A549 (cell line): ENCODE measurements at regions not wholly inside any gene's neighbourhood (a gene's known extent, or its start where the extent isn't known, plus 50 kb on each side); places are given as distances from the start of the nearest gene placed in this dataset.

Source experiments
- CTCF ChIP-seq: fragments of >200 bp; sonication (Bioruptor Twin); formaldehyde crosslinking; IDR thresholded peaks from 3 replicates; pipeline ENCODE4 v1.5.1; 2016
- ELK1 ChIP-seq: fragments of 150-350 bp; IDR thresholded peaks from 2 replicates; pipeline ENCODE4 v1.6.1; 2014; ENCODE audit warnings: low read depth, mild to moderate bottlenecking, low read length
- EP300 ChIP-seq, 2 experiments: fragments of >200 bp; sonication (Bioruptor Twin); formaldehyde crosslinking; IDR thresholded peaks; 2 replicates in 1 of 2; 3 replicates in 1 of 2; pipeline ENCODE4 v1.6.1; 2016 to 2017
- HEYL ChIP-seq: fragments of 250-450 bp; sonication (Bioruptor Pico); IDR thresholded peaks from 2 replicates; pipeline ENCODE4 v1.8.0; 2021; ENCODE audit warnings: mild to moderate bottlenecking, moderate library complexity
- KDM1A ChIP-seq: fragments of 200-600 bp; sonication (generic); IDR thresholded peaks from 2 replicates; pipeline ENCODE4 v1.6.1; 2016; ENCODE audit warnings: low read depth, mild to moderate bottlenecking
- POLR2A ChIP-seq: IDR thresholded peaks from 2 replicates; pipeline ENCODE4 v1.6.1; 2012; ENCODE audit warnings: mild to moderate bottlenecking, low read length
- RAD21 ChIP-seq, 2 experiments: fragments of >200 bp in 1 of 2; sonication (Bioruptor Twin) in 1 of 2; formaldehyde crosslinking in 1 of 2; IDR thresholded peaks in 1 of 2; conservative IDR thresholded peaks in 1 of 2; 2 replicates in 1 of 2; 3 replicates in 1 of 2; pipeline ENCODE4 v1.6.1; 2012 to 2018; ENCODE audit warnings: inconsistent platforms in 1 of 2
- USF2 ChIP-seq: fragments of 450-650 bp; IDR thresholded peaks from 2 replicates; pipeline ENCODE4 v1.6.1; 2014; ENCODE audit warnings: antibody characterized with exemption
- TF ChIP-seq, protein P1 (sequence below): fragments of 250-450 bp; sonication (Bioruptor Pico); IDR thresholded peaks from 2 replicates; pipeline ENCODE4 v1.5.0; 2021; ENCODE audit warnings: mild to moderate bottlenecking, moderate library complexity, borderline replicate concordance

- TF ChIP-seq CTCF = no peak
- no peak for TF ChIP-seq USF2
- no peak for TF ChIP-seq EP300 (IDR thresholded peaks at IDR 0.05)
- no peak for TF ChIP-seq POLR2A
- no peak for TF ChIP-seq KDM1A
- no peak for TF ChIP-seq ELK1
- TF ChIP-seq, protein P1, sequence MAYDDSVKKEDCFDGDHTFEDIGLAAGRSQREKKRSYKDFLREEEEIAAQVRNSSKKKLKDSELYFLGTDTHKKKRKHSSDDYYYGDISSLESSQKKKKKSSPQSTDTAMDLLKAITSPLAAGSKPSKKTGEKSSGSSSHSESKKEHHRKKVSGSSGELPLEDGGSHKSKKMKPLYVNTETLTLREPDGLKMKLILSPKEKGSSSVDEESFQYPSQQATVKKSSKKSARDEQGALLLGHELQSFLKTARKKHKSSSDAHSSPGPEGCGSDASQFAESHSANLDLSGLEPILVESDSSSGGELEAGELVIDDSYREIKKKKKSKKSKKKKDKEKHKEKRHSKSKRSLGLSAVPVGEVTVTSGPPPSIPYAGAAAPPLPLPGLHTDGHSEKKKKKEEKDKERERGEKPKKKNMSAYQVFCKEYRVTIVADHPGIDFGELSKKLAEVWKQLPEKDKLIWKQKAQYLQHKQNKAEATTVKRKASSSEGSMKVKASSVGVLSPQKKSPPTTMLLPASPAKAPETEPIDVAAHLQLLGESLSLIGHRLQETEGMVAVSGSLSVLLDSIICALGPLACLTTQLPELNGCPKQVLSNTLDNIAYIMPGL (CRISPR knock-in tag) = no peak
- TF ChIP-seq RAD21 (conservative IDR thresholded peaks at IDR 0.05 in 1 of 2, IDR thresholded peaks at IDR 0.05 in 1 of 2) = no peak
- no peak for TF ChIP-seq HEYL (CRISPR knock-in tag)
Observed at GRCh38 chr18:73235921-73236320, 368.1 kb upstream of the NETO1 start.
